HG03469 (cell line): ENCODE measurements at regions not wholly inside any gene's neighbourhood (a gene's known extent, or its start where the extent isn't known, plus 50 kb on each side); places are given as distances from the start of the nearest gene placed in this dataset.

Source experiments
- ATAC-seq: cut with Tn5 transposase; IDR thresholded peaks from one replicate; pipeline ENCODE4 v1.9.1; 2021; ENCODE audit warnings: mild to moderate bottlenecking, moderate library complexity, moderate number of reproducible peaks; ENCODE audit not compliant: unreplicated experiment

- ATAC-seq: no peak
Measured at GRCh38 chr9:86663905-86664304, 283.4 kb downstream of the GAS1 start.

GRCh38 chr9:86662890-86663468, 284.3 kb downstream of the GAS1 start:
- no peak for ATAC-seq

- no peak for ATAC-seq
Measured at GRCh38 chr9:86660146-86660943, 287.0 kb downstream of the GAS1 start.

DNA sequence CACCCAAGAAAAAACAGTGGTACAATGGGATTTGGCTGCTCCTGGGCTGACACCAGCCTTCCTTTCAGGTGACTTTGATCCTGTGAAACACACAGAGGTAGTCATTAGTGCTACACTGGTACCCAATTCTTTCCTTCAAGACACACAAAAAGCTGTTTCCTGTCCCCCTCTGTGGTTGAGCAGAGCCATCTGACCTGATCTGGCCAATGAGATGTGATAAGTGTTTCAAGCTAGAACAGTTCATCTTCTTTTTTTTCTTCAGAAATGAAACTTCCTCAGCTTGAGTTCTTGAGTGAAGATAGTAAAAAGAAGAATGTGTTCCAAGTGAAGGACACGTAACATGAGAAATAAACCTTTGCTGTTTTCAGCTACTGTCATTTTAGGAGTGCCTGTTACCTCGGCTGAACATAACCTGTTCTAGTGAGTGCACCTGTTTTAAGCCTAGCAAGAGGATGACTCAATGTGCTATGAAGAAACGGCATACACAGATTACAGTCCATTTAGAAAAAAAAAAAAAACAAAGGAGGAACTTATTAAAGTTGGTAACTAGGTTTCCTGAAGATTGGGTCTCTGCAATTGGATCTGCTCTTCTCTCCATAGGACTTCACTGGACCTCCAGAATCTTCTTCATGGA, 287.8 kb downstream of the GAS1 start:
- ATAC-seq: no peak

GRCh38 chr9:86655147-86655546, 292.2 kb downstream of the GAS1 start:
- ATAC-seq: no peak

DNA sequence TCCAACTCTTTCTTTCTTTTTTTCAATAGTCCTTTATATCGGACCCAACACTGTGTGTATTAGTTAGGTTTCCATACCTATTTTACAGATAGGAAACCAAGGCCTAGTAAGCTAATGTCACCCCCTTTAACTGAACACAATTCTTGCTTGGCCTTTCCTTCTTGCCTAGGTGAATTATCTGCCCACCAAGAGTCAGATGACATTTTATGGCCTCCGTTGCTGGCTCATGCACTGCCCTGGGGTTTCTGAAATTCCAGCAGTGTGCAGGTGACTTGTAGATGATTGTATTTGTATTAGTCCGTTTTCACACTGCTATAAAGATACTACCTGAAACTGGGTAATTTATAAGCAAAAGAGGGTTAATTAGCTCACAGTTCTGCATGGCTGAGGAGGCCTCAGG, 293.8 kb downstream of the GAS1 start:
- ATAC-seq: no peak

DNA sequence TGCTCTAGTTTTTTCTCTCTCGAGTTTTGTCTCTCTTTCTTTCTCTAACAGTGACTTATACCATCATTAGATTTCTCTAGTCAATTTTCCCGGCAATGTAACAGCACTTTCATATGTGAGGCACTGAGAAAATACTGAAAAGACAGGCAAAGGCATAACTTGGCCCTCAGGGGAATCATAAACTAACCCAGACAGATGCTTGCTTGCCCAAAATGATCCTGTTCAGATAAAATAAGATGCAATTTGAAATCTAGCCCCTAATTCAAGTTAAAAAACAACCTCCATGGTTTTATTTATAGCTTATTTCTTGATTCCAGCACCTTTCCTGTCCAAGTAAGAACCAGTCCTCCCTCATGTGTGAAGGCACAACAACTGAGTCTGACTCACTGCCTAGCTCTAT, 294.6 kb downstream of the GAS1 start:
- no peak for ATAC-seq

DNA sequence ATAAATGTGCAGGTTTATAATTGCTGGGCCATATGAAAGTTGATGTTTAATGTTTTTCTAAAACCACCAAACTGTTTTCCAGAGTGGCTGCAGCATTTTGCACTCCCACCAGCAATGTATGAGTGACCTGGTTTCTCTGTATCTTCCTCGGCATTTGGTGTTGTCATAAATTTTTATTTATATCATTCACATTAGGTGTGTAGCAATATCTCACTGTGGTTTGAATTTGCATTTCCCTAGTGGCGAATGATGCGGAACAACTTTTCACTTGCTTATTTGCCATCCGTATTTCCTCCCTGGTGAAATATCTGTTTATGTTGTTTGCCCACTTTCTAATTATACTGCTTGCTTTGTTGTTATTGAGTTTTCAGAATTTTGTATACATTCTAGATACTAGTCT, 295.7 kb upstream of the TUT7 start:
- ATAC-seq: no peak

DNA sequence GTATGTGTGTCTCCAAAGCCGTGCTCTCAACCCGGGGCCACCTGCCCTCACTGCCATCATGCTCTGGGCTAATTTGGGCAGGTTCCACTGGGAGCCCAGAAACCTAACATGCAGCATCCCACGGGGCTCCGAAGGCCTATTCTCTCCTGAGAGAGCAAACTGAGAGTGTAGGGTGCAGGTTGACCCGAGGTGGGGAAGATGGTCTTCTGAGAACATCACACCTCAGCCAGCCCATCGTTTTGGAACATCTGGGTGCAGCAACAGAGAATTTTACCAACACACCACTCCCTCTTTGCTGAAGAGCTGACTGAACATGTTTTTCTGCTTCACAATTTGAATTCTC, 294.6 kb upstream of the TUT7 start:
- no peak for ATAC-seq

GRCh38 chr9:86648156-86648827, 294.1 kb upstream of the TUT7 start:
- no peak for ATAC-seq

DNA sequence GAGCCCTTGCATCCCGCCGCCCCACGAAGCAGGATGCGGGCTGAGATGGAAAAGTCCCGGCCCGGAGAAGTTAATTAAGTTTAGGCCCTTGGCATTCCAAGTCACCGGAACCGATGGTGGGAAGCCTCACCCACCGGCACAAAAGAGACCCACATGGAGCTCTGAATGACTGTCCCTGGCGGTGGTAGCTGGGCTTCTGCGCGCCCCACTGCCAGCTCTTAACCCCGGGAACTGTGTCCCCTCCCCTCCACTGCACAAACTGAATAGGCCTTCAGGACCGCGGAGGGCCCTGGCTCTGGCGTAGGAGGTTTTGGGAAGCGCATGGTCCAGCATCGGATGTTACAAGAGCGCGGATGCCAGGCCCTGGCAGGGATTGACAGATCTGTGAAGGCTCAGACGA, 291.1 kb upstream of the TUT7 start:
- ATAC-seq: no peak

- ATAC-seq: no peak
Measured at GRCh38 chr9:86644675-86645034, 290.4 kb upstream of the TUT7 start.

DNA sequence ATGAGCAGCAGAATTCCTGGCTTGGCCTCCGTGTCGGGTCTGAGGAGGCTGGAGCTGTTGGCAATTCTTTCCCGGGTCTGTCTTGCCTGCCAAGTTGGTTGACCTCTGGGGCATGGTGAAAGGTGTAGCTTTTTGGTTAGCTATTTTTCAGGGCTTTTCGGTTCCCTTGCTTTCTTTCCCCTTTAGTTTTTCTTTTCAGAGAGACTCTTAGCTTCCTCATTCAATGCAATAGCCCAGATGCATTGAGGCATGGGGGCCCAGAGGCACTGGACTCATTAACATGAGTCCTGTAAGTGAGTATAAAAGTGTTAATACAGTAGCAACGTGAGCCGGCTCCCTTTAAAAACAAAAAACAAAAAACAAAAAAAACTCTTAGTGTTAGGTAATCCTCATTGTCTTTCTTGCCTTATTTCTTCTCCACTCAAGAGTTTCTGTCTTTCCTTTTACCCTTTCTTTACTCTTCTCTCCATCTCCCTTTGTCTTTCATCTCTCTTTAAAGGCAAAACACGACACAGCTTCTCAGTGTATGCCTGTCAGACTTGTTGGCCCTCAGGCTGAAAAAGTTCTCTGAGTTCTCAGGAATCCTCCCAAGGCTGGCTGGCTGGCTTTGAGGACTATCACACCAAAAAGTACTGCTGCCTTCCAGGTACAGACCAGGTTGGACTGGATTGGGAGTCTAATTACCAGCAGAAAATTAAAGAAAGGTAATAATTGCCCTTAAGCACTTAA, 289.9 kb upstream of the TUT7 start:
- no peak for ATAC-seq

GRCh38 chr9:86642721-86643120, 288.5 kb upstream of the TUT7 start:
- no peak for ATAC-seq

- ATAC-seq: no peak
Measured at GRCh38 chr9:86641970-86642369, 287.8 kb upstream of the TUT7 start.

GRCh38 chr9:86639899-86640379, 285.7 kb upstream of the TUT7 start:
- no peak for ATAC-seq

DNA sequence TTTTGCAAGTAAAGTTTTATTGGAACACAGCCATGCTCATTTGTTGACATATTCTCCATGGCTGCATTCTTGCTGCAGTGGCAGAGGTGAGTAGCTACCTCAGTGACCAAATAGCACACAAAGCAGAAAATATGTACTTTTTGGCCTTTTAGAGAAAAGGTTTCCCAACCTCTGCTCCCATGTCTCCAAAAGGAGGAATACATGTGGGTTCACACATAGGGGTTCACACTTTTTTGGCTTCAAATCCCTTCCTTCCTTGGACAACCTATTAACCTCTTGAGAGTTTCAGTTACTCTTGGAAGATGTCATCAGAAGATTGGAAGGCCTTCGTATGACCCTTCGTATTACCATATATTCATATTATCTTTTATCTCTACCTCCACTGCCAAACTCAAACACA, 285.1 kb upstream of the TUT7 start:
- no peak for ATAC-seq

DNA sequence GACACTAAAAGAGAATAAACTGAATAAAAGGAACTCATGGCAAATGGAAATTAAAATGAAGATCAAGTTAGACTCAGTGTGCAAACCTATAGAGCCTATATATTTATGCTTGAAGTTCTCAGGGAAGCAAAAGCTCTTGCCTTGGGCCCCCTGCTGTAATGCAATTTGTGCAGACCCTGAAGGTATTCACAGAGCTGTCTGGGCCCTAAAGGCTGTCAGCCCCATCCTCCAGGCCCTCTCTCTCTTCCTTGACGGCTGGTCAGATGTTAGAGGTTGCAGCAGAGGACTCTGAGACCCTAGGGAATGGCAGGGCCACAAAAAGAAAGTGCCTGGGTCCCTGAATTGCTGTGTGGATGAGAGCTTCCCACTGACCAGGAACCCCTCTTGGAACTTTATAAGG, 283.9 kb upstream of the TUT7 start:
- ATAC-seq: no peak

DNA sequence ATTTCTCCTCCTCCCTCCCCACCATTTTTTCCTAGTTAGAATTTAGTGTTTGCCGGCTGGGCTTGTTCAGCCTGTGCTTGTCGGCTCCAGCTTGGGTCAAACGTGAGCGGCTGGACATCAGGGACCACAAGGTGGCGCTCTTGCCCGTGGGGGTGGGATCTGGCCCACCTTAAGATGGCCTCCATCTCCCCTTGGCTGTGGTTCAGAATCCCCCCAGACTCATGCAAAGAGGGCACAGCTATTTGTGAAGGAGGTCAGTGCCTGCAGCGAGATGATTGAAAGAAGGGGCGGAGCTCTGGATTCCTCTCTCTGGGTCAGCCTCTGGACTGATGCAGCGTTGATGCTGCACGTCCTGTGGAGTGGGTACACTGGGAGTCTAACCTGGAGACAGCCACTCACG, 283.3 kb upstream of the TUT7 start:
- ATAC-seq: no peak

DNA sequence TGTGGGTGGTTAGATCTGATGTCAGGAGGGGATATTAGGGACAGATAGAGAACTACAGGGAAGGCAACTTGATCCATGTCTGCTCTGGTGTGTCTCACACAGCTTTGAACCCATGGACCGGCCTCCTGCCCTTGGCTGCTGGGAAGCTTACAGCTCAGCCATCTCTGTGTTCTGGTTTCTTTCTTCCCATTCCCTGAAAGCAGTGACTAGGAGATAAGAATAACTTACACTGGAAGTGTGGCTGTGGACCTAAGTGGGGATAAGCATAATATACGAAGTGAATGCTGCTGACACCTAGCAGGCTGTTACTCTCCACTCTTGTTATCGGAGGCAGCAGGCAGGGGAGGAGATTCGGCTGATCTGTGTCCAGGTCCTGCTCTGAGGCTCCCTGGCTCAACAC, 282.3 kb upstream of the TUT7 start:
- ATAC-seq: no peak

DNA sequence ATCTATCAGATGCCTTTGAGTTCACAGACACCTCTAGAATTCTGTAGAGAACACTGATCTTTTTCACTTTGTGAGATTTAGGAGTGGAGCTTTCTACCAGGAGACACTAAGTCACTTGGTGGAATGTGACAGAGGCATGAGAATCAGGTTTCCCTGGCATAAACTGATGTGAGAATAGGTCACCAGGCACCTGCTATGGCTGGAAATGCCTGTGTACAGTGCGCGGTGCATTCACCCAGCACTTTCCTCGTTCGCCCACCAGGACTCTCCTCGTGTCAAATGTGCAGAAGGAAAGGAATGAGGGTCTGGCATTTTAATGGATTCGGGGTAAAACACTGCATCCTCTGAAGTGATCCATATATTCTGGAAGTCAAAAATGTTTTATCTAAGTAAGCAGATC, 281.8 kb upstream of the TUT7 start:
- ATAC-seq: no peak
